AG04450 (cell line): ENCODE measurements at regions not wholly inside any gene's neighbourhood (a gene's known extent, or its start where the extent isn't known, plus 50 kb on each side); places are given as distances from the start of the nearest gene placed in this dataset.

Source experiments
- CTCF ChIA-PET: fragments of 300-600, 350-600 bp; formaldehyde crosslinking; extraction: SDS; loops from one replicate; lab custom pipeline; 2022; ENCODE audit warnings: antibody characterized with exemption, inconsistent platforms; lab: Charles Lee
- POLR2A ChIA-PET: fragments of 350-600 bp; formaldehyde crosslinking; extraction: SDS; loops from one replicate; lab custom pipeline; 2021; ENCODE audit warnings: antibody characterized with exemption, inconsistent platforms; lab: Yijun Ruan, JAX
- DNase-seq: peaks from one replicate; pipeline ENCODE4 v3.0.0-alpha.2; 2011; ENCODE audit warnings: low read depth, low spot score
- H3K27ac ChIP-seq: one replicate; pipeline ENCODE4 v1.5.1; 2012; ENCODE audit warnings: low read depth, low read length, control low read depth
- H3K27me3 ChIP-seq: one replicate; pipeline ENCODE4 v1.6.0; 2012; ENCODE audit warnings: low read length; ENCODE audit not compliant: control insufficient read depth, insufficient read depth
- H3K4me3 ChIP-seq: 2 replicates; pipeline ENCODE4 v1.5.1; 2011; ENCODE audit warnings: mild to moderate bottlenecking, low read depth, low read length, control low read depth
- H3K9me3 ChIP-seq: 2 replicates; pipeline ENCODE4 v1.5.1; 2012; ENCODE audit warnings: low read length; ENCODE audit not compliant: control insufficient read depth, insufficient read depth
- TF ChIP-seq, protein P1 (sequence below): IDR thresholded peaks from 2 replicates; pipeline ENCODE4 v1.5.1; 2011; ENCODE audit warnings: low read depth, low read length, control low read depth, inconsistent platforms

DNA sequence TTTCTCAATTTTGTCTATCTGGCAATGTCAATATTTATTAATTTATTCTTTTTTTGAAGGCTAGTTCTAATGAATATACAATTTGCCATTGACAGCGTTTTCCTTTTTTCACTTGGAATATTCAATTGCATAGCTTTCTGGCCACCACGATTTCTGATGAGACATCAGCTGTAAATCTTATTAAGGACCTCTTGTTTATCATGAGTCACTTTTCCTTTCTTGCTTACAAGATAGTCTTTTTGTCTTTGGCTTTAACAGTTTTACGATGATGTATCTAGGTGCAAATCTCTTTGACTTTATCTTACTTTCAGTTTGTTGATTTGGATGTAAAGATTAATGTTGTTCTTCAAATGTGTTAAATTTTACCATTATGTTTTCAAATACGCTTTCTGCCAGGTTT is 991.6 kb upstream of the SLC10A2 start:
- H3K4me3 ChIP-seq: no peak overlapping the region
- H3K27ac ChIP-seq: no peak overlapping the region
- CTCF ChIA-PET: interaction anchor here (0.6 kb wide), 2 partner anchors 143 to 1381 kb away, joined by 3 to 4 read pairs; no protein-coding TSS in a partner anchor
- DNase-seq: no peak
- no peaks in the 10 kb centered on the region for H3K27me3 ChIP-seq
- TF ChIP-seq, protein P1, sequence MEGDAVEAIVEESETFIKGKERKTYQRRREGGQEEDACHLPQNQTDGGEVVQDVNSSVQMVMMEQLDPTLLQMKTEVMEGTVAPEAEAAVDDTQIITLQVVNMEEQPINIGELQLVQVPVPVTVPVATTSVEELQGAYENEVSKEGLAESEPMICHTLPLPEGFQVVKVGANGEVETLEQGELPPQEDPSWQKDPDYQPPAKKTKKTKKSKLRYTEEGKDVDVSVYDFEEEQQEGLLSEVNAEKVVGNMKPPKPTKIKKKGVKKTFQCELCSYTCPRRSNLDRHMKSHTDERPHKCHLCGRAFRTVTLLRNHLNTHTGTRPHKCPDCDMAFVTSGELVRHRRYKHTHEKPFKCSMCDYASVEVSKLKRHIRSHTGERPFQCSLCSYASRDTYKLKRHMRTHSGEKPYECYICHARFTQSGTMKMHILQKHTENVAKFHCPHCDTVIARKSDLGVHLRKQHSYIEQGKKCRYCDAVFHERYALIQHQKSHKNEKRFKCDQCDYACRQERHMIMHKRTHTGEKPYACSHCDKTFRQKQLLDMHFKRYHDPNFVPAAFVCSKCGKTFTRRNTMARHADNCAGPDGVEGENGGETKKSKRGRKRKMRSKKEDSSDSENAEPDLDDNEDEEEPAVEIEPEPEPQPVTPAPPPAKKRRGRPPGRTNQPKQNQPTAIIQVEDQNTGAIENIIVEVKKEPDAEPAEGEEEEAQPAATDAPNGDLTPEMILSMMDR: no peak
- POLR2A ChIA-PET: no interaction called here
- no peaks in the 10 kb centered on the region for H3K9me3 ChIP-seq

DNA sequence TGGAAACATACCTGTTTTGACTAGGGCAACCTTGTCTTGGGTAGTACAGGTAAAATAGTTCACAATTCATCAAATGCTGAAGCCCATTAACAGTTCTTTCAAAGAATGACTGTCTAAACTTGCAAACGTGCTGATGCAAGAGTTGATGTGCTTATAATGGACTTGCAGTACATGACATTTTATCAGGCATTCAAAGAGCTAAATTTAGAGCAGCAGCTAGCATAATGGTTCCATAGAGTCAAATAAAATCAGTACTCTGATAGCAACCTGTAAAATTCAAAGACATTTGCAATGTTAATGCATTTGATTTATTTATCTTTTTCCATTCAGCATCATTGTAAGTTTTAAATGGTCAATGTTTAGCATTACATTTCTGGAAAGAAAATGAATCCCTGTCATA is 979.7 kb upstream of the SLC10A2 start:
- ChIA-PET CTCF (no interaction called here), POLR2A (no interaction called here)
- no peak for DNase-seq
- H3K9me3 ChIP-seq: no peaks in the 10 kb centered on the region
- no peak overlapping the region for H3K27ac ChIP-seq
- TF ChIP-seq, protein P1: no peak
- no peak overlapping the region for H3K4me3 ChIP-seq
- no peaks in the 10 kb centered on the region for H3K27me3 ChIP-seq

DNA sequence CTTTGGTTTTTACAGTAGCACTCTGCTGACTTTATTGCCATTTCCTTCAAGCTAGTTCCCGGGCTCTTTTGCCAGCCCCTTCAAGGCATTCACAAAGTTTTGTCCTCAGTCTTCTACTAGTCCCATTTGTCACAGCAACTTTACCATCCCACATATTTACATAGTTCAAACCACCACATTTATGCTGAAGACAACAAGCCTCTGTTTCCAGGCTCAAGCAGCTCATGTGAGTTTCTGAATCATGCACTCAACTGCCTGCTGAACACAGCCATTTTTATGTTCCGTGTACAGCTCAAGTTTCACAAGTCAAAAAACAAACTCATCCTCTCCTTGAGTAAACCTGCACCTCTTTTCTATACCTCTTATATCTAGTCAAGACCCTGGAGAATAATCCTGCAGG is 977.0 kb upstream of the SLC10A2 start:
- Histone ChIP-seq H3K4me3 (no peak overlapping the region), H3K9me3 (no peaks in the 10 kb centered on the region), H3K27ac (no peak overlapping the region), H3K27me3 (no peaks in the 10 kb centered on the region)
- TF ChIP-seq, protein P1: no peak
- CTCF ChIA-PET: no interaction called here
- no peak for DNase-seq
- POLR2A ChIA-PET: no interaction called here

DNA sequence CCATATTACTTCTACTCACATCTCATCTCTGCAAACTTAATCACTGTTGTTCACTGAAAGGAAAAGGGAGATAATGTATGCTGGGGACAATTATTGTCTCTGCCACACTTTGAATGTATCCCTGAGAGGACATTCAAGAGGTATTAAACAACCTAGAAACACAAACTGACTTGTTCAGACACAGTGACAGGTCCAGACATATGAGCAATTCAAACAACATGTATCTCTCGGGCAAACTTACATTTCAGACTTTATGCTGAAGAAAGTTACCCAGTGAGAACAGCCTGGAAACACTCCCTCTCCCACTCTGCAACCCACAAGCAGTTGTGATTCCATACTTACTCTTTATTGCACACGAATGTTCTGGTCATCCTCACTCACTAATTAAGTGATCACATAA is 968.7 kb upstream of the SLC10A2 start:
- no peak overlapping the region for H3K4me3 ChIP-seq
- no peak for DNase-seq
- H3K9me3 ChIP-seq: no peaks in the 10 kb centered on the region
- POLR2A ChIA-PET: no interaction called here
- no peaks in the 10 kb centered on the region for H3K27me3 ChIP-seq
- CTCF ChIA-PET: no interaction called here
- TF ChIP-seq, protein P1: no peak
- H3K27ac ChIP-seq: no peak overlapping the region

DNA sequence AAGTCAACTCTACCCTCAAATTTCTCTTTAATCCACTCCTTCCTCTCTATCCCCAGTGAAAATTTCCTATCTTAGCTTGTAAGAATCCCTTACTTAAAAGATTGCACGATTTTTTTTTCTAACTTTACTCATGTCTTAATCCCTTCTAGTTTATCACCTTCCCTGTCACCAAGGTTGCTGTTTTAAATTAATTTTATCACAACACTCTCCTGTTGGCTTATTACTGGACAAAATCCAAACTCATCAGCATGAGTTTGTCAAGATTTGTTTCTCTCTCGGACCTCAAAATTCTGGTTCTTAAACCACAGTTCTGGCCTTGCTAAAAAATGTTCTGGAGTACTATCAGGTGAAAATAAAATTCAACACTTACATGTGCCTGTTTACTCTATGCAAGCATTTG is 959.1 kb upstream of the SLC10A2 start:
- H3K9me3 ChIP-seq: no peaks in the 10 kb centered on the region
- POLR2A ChIA-PET: no interaction called here
- TF ChIP-seq, protein P1: no peak
- no peak overlapping the region for H3K27ac ChIP-seq
- CTCF ChIA-PET: no interaction called here
- H3K4me3 ChIP-seq: no peak overlapping the region
- H3K27me3 ChIP-seq: no peaks in the 10 kb centered on the region
- no peak for DNase-seq
